ENCODE measurements at regions not wholly inside any gene's neighbourhood (a gene's known extent, or its start where the extent isn't known, plus 50 kb on each side); places are given as distances from the start of the nearest gene placed in this dataset.

DNA sequence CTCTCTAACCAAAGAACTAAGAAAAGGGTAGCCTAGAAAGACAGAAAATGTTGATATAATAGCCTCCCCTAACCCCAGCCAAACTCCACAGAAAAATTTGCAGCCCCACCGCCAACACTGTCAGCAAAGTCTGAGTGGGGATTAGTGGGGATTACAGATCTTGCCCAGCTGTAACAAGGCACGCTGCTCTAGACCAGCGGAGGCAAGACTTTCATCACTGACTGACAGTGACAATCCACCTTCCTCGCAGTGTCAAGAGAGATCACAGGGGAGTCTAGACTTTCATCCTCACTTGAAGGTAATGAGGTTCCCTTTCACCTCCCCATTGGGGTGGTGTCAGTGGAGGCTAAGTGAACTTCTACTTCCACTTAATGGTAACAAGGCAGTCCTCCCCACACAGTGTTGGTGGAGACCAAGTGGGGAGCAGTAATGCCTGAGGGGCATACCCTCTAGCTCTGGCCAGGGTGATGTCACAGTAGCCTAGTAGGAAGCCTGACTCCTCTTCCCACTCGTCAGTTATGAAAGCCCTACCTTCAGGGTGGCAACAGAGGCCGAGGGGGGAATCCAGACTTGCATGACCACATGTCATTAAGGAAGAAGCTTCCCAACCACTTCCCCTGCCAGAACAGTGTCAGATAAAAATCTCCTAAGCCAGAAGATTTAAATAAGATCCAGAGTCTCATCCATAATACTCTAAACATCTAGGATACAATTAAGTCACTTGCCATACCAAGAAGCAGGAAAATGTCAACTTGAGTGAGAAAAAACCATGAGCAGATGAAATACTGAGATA, 91.7 kb upstream of the RASSF8 start:
- no peak overlapping the region for H3K9ac ChIP-seq (ENCODE audit: low read depth, low read length)
- H3K9me3 ChIP-seq (ENCODE audit: control insufficient read depth, insufficient read depth, low read length), result no peaks in the 10 kb centered on the region
- no peaks in the 10 kb centered on the region for H3K4me1 ChIP-seq (ENCODE audit: control insufficient read depth, insufficient read depth, low read length)
- no peak overlapping the region for H3K27ac ChIP-seq (ENCODE audit: low read depth, low read length)
- H3K27me3 ChIP-seq (ENCODE audit: control insufficient read depth, insufficient read depth, low read length), result no peaks in the 10 kb centered on the region
- H3K4me3 ChIP-seq (ENCODE audit: low read depth, low read length), result no peak overlapping the region
- H3K36me3 ChIP-seq (ENCODE audit: control insufficient read depth, insufficient read depth, low read length), result no peaks in the 10 kb centered on the region

DNA sequence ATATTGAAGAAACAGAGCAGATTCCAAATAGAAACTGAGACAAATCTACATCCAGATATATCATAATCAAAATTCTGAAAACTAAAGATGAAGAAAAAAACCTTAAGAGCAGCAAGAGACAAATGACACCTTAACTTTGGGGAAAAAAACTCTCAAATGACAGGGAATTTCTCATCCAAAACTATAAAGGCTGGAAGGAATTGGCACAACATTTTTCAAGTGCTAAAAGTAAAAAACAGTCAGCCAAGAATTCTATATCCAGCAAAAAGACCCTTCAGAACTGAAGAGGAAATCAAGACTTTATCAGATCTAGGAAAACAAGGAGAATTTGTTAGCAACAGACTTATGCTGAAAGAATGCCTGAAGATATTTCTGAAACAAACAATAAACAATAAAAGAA, 90.3 kb upstream of the RASSF8 start:
- Histone ChIP-seq H3K4me1 (ENCODE audit: control insufficient read depth, insufficient read depth, low read length) (no peaks in the 10 kb centered on the region), H3K27me3 (ENCODE audit: control insufficient read depth, insufficient read depth, low read length) (no peaks in the 10 kb centered on the region), H3K9ac (ENCODE audit: low read depth, low read length) (no peak overlapping the region), H3K36me3 (ENCODE audit: control insufficient read depth, insufficient read depth, low read length) (no peaks in the 10 kb centered on the region), H3K27ac (ENCODE audit: low read depth, low read length) (no peak overlapping the region), H3K4me3 (ENCODE audit: low read depth, low read length) (no peak overlapping the region), H3K9me3 (ENCODE audit: control insufficient read depth, insufficient read depth, low read length) (no peaks in the 10 kb centered on the region)

DNA sequence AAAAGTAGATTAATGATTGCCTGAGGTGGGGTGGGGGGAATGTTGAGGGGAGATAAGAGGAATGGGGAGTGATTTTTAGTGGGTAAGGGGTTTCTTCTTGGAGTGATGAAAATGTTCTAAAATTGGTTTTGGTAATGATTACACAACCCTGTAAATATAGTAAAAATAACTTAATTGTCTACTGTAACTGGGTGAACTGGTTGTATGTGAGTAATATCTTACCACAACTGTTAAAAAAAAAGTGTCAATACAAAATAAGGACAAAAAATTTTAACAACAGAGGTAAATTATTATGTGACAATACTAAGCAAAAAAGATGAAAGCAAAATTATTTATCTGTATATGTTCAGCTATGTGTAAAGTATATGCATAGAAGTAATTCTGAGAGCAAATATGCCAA, 86.3 kb upstream of the RASSF8 start:
- no peaks in the 10 kb centered on the region for H3K9me3 ChIP-seq (ENCODE audit: control insufficient read depth, insufficient read depth, low read length)
- no peaks in the 10 kb centered on the region for H3K27me3 ChIP-seq (ENCODE audit: control insufficient read depth, insufficient read depth, low read length)
- H3K27ac ChIP-seq (ENCODE audit: low read depth, low read length), result no peak overlapping the region
- no peaks in the 10 kb centered on the region for H3K4me1 ChIP-seq (ENCODE audit: control insufficient read depth, insufficient read depth, low read length)
- H3K36me3 ChIP-seq (ENCODE audit: control insufficient read depth, insufficient read depth, low read length), result no peaks in the 10 kb centered on the region
- H3K9ac ChIP-seq (ENCODE audit: low read depth, low read length), result no peak overlapping the region
- no peak overlapping the region for H3K4me3 ChIP-seq (ENCODE audit: low read depth, low read length)

DNA sequence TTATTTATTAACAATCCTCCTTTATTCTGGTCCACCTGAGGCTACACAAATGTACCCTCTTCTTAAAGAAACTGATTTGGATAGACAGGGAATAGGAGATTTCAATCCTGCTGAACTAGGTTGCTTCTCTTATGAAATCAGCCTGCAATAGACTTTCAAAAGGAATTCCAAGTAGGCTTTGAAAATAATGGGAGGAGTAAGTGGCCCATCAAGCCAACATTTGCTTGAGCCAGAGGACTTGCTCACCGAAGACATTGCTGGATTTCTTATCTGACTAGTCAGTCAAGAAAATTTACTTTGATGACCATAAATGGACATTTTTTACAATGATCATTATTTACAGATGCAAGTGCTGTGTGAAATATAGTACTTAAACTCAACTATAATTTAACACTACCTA, 82.8 kb upstream of the RASSF8 start:
- Histone ChIP-seq H3K27ac (ENCODE audit: low read depth, low read length) (no peak overlapping the region), H3K9ac (ENCODE audit: low read depth, low read length) (no peak overlapping the region), H3K36me3 (ENCODE audit: control insufficient read depth, insufficient read depth, low read length) (no peaks in the 10 kb centered on the region), H3K9me3 (ENCODE audit: control insufficient read depth, insufficient read depth, low read length) (no peaks in the 10 kb centered on the region), H3K4me1 (ENCODE audit: control insufficient read depth, insufficient read depth, low read length) (no peaks in the 10 kb centered on the region), H3K27me3 (ENCODE audit: control insufficient read depth, insufficient read depth, low read length) (no peaks in the 10 kb centered on the region), H3K4me3 (ENCODE audit: low read depth, low read length) (no peak overlapping the region)

DNA sequence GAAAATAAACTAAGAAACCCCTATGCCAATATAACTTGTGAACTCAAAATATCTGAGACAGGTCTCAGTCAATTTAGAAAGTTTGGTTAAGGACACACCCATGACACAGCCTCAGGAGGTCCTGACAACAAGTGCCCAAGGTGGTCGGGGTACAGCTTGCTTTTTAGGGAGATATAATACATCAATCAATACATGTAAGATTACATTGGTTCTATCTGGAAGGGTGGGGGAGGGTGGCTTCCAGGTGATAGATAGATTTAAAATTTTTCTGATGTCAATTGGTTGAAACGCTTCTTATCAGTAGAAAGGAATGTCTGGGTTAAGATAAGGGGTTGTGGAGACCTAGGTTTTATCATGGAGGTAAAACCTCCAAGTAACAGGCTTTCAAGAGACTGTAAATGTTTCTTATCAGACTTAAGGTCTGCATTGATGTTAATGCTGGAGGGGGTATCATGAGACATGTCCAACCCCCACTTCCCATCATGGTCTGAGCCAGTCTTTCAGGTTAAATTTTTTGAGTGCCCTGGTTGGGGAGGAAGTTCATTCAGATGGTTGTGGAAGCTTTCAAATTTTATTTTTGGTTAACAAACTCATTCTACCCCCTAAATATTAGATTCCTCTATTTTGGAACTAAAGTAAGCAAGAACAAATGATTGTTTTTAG, 82.0 kb upstream of the RASSF8 start:
- Histone ChIP-seq H3K27me3 (ENCODE audit: control insufficient read depth, insufficient read depth, low read length) (no peaks in the 10 kb centered on the region), H3K9ac (ENCODE audit: low read depth, low read length) (no peak overlapping the region), H3K27ac (ENCODE audit: low read depth, low read length) (no peak overlapping the region), H3K4me1 (ENCODE audit: control insufficient read depth, insufficient read depth, low read length) (no peaks in the 10 kb centered on the region), H3K9me3 (ENCODE audit: control insufficient read depth, insufficient read depth, low read length) (no peaks in the 10 kb centered on the region), H3K4me3 (ENCODE audit: low read depth, low read length) (no peak overlapping the region), H3K36me3 (ENCODE audit: control insufficient read depth, insufficient read depth, low read length) (no peaks in the 10 kb centered on the region)

DNA sequence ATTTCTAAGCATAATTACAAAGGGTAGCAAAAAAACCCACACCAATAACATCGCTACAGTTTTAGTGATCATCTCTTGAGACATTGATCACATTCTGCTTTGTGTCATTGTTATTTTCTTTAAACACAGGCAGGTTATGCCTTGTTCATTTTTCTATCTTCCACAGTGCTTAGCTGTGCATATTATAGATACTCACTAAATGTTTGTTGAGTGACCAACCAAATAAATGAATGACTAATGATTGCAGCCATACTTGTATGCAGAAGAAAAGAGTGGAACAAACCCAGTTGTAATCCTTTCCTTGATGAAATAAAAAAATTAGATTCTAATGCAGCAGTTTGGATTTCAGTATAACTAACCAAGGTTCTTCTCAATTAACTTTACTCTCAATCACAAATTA, 81.0 kb upstream of the RASSF8 start:
- Histone ChIP-seq H3K4me1 (ENCODE audit: control insufficient read depth, insufficient read depth, low read length) (no peaks in the 10 kb centered on the region), H3K4me3 (ENCODE audit: low read depth, low read length) (no peak overlapping the region), H3K27ac (ENCODE audit: low read depth, low read length) (no peak overlapping the region), H3K9ac (ENCODE audit: low read depth, low read length) (no peak overlapping the region), H3K27me3 (ENCODE audit: control insufficient read depth, insufficient read depth, low read length) (no peaks in the 10 kb centered on the region), H3K9me3 (ENCODE audit: control insufficient read depth, insufficient read depth, low read length) (no peaks in the 10 kb centered on the region), H3K36me3 (ENCODE audit: control insufficient read depth, insufficient read depth, low read length) (no peaks in the 10 kb centered on the region)

DNA sequence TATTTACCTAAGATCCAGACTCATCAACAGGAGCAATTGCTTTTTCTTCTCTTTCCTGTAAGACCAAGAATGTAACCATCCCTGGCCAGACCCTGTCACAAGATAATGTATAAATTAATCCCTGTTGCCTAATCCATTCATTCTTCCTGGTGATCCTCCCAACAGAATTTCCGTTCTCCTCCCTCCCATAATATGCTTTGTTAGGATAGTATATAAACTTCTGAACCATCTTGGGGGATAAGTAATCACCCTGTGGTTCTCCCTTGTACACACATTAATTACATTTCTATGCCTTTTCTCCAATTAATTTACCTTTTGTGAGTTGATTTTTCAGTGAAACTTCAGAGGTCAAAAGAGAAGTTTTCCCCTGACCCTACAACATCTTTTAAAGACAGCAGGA, 76.2 kb upstream of the RASSF8 start:
- Histone ChIP-seq H3K27ac (ENCODE audit: low read depth, low read length) (no peak overlapping the region), H3K4me3 (ENCODE audit: low read depth, low read length) (no peak overlapping the region)

DNA sequence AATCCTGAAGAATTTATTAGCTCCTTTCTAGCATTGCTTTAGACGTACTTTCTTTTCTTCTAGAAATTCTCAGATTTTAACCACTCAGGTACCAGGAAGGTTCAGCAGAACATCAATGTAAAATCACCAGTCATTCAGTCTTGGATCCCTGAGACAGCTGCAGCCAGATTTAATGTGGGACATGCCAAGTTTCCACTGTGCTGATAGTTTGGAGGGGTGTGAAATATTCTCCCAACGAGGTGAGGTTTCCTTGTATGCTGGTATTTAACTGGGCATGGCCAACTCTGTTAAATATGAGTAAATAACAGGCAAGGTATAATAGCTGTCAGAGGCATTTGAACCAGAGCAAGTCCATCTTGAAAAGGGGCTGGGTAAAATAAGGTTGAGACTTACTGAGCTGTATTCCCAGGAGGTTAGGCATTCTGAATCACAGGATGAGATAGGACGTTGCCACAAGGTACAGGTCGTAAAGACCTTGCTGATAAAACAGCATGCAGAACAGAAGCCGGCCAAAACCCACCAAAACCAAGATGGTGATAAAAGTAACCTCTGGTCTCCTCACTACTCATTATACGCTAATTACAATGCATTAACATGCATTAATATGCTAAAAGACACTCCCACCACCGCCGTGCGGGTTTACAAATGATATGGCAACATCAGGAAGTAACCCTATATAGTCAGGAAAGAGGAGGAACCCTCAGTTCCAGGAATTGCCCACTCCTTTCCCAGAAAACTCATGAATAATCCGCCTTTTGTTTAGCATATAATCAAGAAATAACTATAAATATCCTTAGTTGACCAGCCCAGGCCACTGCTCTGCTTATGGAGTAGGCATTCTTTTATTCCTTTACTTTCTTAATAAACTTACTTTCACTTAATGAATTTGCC, 75.2 kb upstream of the RASSF8 start:
- Histone ChIP-seq H3K27ac (ENCODE audit: low read depth, low read length) (no peak overlapping the region), H3K4me3 (ENCODE audit: low read depth, low read length) (no peak overlapping the region), H3K9me3 (ENCODE audit: control insufficient read depth, insufficient read depth, low read length) (no peaks in the 10 kb centered on the region), H3K36me3 (ENCODE audit: control insufficient read depth, insufficient read depth, low read length) (no peaks in the 10 kb centered on the region), H3K27me3 (ENCODE audit: control insufficient read depth, insufficient read depth, low read length) (no peaks in the 10 kb centered on the region), H3K9ac (ENCODE audit: low read depth, low read length) (no peak overlapping the region), H3K4me1 (ENCODE audit: control insufficient read depth, insufficient read depth, low read length) (peaks cover 39% of the 10 kb centered on the region)

More for the DNA sequence above, 76.2 kb upstream of the RASSF8 start:
- H3K9ac ChIP-seq (ENCODE audit: low read depth, low read length), result no peak overlapping the region
- no peaks in the 10 kb centered on the region for H3K9me3 ChIP-seq (ENCODE audit: control insufficient read depth, insufficient read depth, low read length)
- H3K4me1 ChIP-seq (ENCODE audit: control insufficient read depth, insufficient read depth, low read length), result peaks cover 29% of the 10 kb centered on the region
- no peaks in the 10 kb centered on the region for H3K36me3 ChIP-seq (ENCODE audit: control insufficient read depth, insufficient read depth, low read length)
- H3K27me3 ChIP-seq (ENCODE audit: control insufficient read depth, insufficient read depth, low read length), result no peaks in the 10 kb centered on the region

DNA sequence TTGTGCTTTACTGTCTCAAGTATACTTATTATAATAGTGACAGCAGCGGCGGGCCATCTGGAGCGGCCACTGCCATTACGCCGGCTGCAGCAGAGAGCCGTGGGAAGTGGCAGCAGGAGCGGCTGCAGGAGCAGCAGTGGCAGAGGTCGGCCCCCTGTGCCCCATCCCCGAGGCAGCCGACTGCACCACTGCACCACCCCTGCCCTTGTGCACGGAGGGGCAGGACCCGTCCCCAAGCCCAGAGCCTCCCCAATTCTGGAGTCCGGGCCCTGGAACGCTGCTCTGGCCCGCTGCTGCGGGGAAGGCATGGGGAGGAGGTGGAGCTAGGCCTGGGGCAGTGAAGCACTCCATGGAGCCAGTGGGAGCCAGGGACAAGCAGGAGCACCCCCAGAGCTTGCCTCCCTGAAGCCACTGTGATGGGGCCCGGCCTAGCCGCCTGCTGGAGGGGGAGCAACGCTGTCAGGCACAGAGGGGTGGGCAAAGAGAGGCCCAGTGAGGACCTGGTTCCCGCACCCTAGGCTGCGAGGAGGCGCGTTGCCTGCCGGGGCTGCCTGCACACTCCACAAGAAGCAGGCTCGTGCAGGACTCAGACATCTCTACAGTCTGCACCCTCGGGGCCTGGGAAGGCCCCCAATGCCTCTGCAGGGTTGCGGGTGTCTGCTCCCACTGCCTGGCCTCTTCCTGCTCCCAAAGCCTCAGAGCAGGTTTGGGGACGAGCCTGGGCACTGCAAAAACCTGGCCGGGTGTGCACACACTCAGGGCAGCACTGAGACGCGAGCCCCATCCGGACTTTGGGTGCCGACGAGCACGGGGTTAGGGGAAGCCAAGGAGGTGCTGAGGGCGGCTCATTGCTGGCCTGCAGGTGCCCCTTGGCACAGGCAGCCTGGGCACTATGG, 74.2 kb upstream of the RASSF8 start:
- no peak overlapping the region for H3K4me3 ChIP-seq (ENCODE audit: low read depth, low read length)
- H3K9ac ChIP-seq (ENCODE audit: low read depth, low read length), result no peak overlapping the region
- H3K4me1 ChIP-seq (ENCODE audit: control insufficient read depth, insufficient read depth, low read length), result peaks cover 49% of the 10 kb centered on the region
- H3K36me3 ChIP-seq (ENCODE audit: control insufficient read depth, insufficient read depth, low read length), result no peaks in the 10 kb centered on the region
- H3K9me3 ChIP-seq (ENCODE audit: control insufficient read depth, insufficient read depth, low read length), result no peaks in the 10 kb centered on the region
- no peaks in the 10 kb centered on the region for H3K27me3 ChIP-seq (ENCODE audit: control insufficient read depth, insufficient read depth, low read length)
- no peak overlapping the region for H3K27ac ChIP-seq (ENCODE audit: low read depth, low read length)

DNA sequence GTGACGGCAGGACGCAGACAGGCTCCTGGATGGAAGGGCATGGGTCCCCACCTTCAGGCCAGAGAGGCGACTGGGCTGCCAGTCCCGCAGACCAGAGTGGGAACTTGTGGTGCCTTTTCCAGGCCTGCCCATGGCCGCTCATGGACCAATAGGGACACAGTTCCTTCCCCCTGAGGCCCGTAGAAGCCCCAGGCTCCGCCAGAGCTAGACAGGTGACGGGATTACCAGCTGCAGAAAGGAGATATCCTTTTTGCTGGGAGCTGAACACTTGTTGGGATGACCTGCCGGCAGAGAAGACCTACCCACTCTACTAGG, 73.6 kb upstream of the RASSF8 start:
- Histone ChIP-seq H3K4me1 (ENCODE audit: control insufficient read depth, insufficient read depth, low read length) (peaks cover 50% of the 10 kb centered on the region), H3K9me3 (ENCODE audit: control insufficient read depth, insufficient read depth, low read length) (no peaks in the 10 kb centered on the region), H3K27me3 (ENCODE audit: control insufficient read depth, insufficient read depth, low read length) (no peaks in the 10 kb centered on the region), H3K27ac (ENCODE audit: low read depth, low read length) (no peak overlapping the region), H3K36me3 (ENCODE audit: control insufficient read depth, insufficient read depth, low read length) (no peaks in the 10 kb centered on the region), H3K9ac (ENCODE audit: low read depth, low read length) (no peak overlapping the region), H3K4me3 (ENCODE audit: low read depth, low read length) (no peak overlapping the region)

Data from HUES48 (cell line).